ENCODE measurements at regions not wholly inside any gene's neighbourhood (a gene's known extent, or its start where the extent isn't known, plus 50 kb on each side); places are given as distances from the start of the nearest gene placed in this dataset.

GRCh38 chr2:144133936-144134665, 385.8 kb downstream of the ZEB2 start:
- TF ChIP-seq TCF7L2 (IDR thresholded peaks at IDR 0.05; ENCODE audit: borderline replicate concordance, low read depth, low read length): no peak
- no peak for TF ChIP-seq ZNF146 (tag by site-specific recombination; IDR thresholded peaks at IDR 0.05)
- TF ChIP-seq ZNF768 (tag by site-specific recombination; IDR thresholded peaks at IDR 0.05): no peak
- no peak for TF ChIP-seq PRDM4 (tag by site-specific recombination; IDR thresholded peaks at IDR 0.05)
- TF ChIP-seq YY1 (tag by site-specific recombination; IDR thresholded peaks at IDR 0.05): no peak
- TF ChIP-seq ZNF37A (tag by site-specific recombination; IDR thresholded peaks at IDR 0.05): no peak
